HEK293 (cell line): ENCODE measurements at regions not wholly inside any gene's neighbourhood (a gene's known extent, or its start where the extent isn't known, plus 50 kb on each side); places are given as distances from the start of the nearest gene placed in this dataset.
A peak's percentile ranks its signal among the peaks of the same experiment; 100 is the strongest.

Source experiments
- CTCF ChIA-PET: fragments of 350-600 bp; formaldehyde crosslinking; extraction: SDS; loops from one replicate; lab custom pipeline; 2021; ENCODE audit warnings: antibody characterized with exemption; lab: Yijun Ruan, JAX
- POLR2A ChIA-PET: fragments of 300-600 bp; formaldehyde crosslinking; extraction: SDS; loops from one replicate; lab custom pipeline; 2020; ENCODE audit warnings: antibody characterized with exemption, inconsistent platforms; lab: Yijun Ruan, JAX
- H3K27ac ChIP-seq: fragments of 200-500 bp; sonication (Bioruptor generic); 2 replicates; pipeline ENCODE4 v1.5.1; 2014; ENCODE audit warnings: low read depth, low read length, control low read depth, inconsistent platforms; ENCODE audit errors: extremely low read depth
- H3K36me3 ChIP-seq, 2 experiments: fragments of 200-500 bp in 1 of 2; sonication (Bioruptor generic) in 1 of 2; 1 replicate in 1 of 2; 2 replicates in 1 of 2; pipeline ENCODE4 v1.5.1; 2014 to 2017; ENCODE audit warnings: inconsistent platforms in 2 of 2, low read length in 2 of 2; ENCODE audit not compliant: control insufficient read depth in 2 of 2, insufficient read depth in 1 of 2
- H3K4me1 ChIP-seq: fragments of 200-500 bp; sonication (Bioruptor generic); 2 replicates; pipeline ENCODE4 v1.5.1; 2014; ENCODE audit warnings: mild to moderate bottlenecking, low read length, inconsistent platforms; ENCODE audit not compliant: control insufficient read depth, insufficient read depth
- H3K4me3 ChIP-seq: 2 replicates; pipeline ENCODE4 v1.5.1; 2011; ENCODE audit warnings: low read depth, mild to moderate bottlenecking, control low read depth, low read length, moderate library complexity
- H3K9me3 ChIP-seq: fragments of 200-500 bp; sonication (Bioruptor generic); 2 replicates; pipeline ENCODE4 v1.5.1; 2014; ENCODE audit warnings: low read depth, low read length, inconsistent platforms; ENCODE audit not compliant: control insufficient read depth, insufficient read depth
- BCL6B ChIP-seq: fragments of 450-650 bp; formaldehyde crosslinking; IDR thresholded peaks from 2 replicates; pipeline ENCODE4 v1.5.1; 2017; ENCODE audit warnings: missing biosample characterization, missing genetic modification characterization
- GLIS2 ChIP-seq: fragments of 450-650 bp; formaldehyde crosslinking; IDR thresholded peaks from 2 replicates; pipeline ENCODE4 v1.5.1; 2016; ENCODE audit warnings: missing biosample characterization, missing genetic modification characterization
- HIC1 ChIP-seq: fragments of 450-650 bp; formaldehyde crosslinking; IDR thresholded peaks from 2 replicates; pipeline ENCODE4 v1.5.1; 2016; ENCODE audit warnings: missing biosample characterization, missing genetic modification characterization
- MZF1 ChIP-seq: fragments of 450-650 bp; formaldehyde crosslinking; IDR thresholded peaks from 2 replicates; pipeline ENCODE4 v1.5.1; 2017; ENCODE audit warnings: missing biosample characterization, missing genetic modification characterization, borderline replicate concordance
- SP7 ChIP-seq: fragments of 450-650 bp; formaldehyde crosslinking; IDR thresholded peaks from 2 replicates; pipeline ENCODE4 v1.5.1; 2016; ENCODE audit warnings: missing biosample characterization, missing genetic modification characterization
- YY2 ChIP-seq: fragments of 450-650 bp; formaldehyde crosslinking; IDR thresholded peaks from 2 replicates; pipeline ENCODE4 v1.5.1; 2016; ENCODE audit warnings: missing biosample characterization, missing genetic modification characterization
- ZBTB44 ChIP-seq: fragments of 450-650 bp; IDR thresholded peaks from 2 replicates; pipeline ENCODE4 v1.5.1; 2018; ENCODE audit warnings: missing biosample characterization, mild to moderate bottlenecking, missing genetic modification characterization
- ZNF10 ChIP-seq: fragments of 450-650 bp; formaldehyde crosslinking; IDR thresholded peaks from 2 replicates; pipeline ENCODE4 v1.5.1; 2017; ENCODE audit warnings: missing biosample characterization, missing genetic modification characterization
- ZNF121 ChIP-seq: fragments of 450-650 bp; formaldehyde crosslinking; IDR thresholded peaks from 2 replicates; pipeline ENCODE4 v1.5.1; 2016; ENCODE audit warnings: missing biosample characterization, missing genetic modification characterization
- ZNF140 ChIP-seq: fragments of 450-650 bp; formaldehyde crosslinking; IDR thresholded peaks from 2 replicates; pipeline ENCODE4 v1.5.1; 2016; ENCODE audit warnings: missing biosample characterization, missing genetic modification characterization
- ZNF146 ChIP-seq: fragments of 450-650 bp; formaldehyde crosslinking; IDR thresholded peaks from 2 replicates; pipeline ENCODE4 v1.5.1; 2016; ENCODE audit warnings: missing biosample characterization, missing genetic modification characterization
- ZNF24 ChIP-seq: fragments of 450-650 bp; formaldehyde crosslinking; IDR thresholded peaks from 2 replicates; pipeline ENCODE4 v1.5.1; 2016; ENCODE audit warnings: missing biosample characterization, missing genetic modification characterization
- ZNF350 ChIP-seq: fragments of 450-650 bp; formaldehyde crosslinking; IDR thresholded peaks from 2 replicates; pipeline ENCODE4 v1.5.0; 2017; ENCODE audit warnings: missing biosample characterization, mild to moderate bottlenecking, missing genetic modification characterization
- ZNF391 ChIP-seq: fragments of 450-650 bp; formaldehyde crosslinking; IDR thresholded peaks from 2 replicates; pipeline ENCODE4 v1.5.1; 2016; ENCODE audit warnings: low read depth, missing biosample characterization, missing genetic modification characterization, borderline replicate concordance
- ZNF394 ChIP-seq: fragments of 450-650 bp; formaldehyde crosslinking; IDR thresholded peaks from 2 replicates; pipeline ENCODE4 v1.5.1; 2016; ENCODE audit warnings: missing biosample characterization, missing genetic modification characterization, mild to moderate bottlenecking, moderate library complexity, borderline replicate concordance
- ZNF514 ChIP-seq: fragments of 450-650 bp; formaldehyde crosslinking; IDR thresholded peaks from 2 replicates; pipeline ENCODE4 v1.5.1; 2016; ENCODE audit warnings: missing biosample characterization, missing genetic modification characterization
- ZNF549 ChIP-seq: fragments of 450-650 bp; IDR thresholded peaks from 2 replicates; pipeline ENCODE4 v1.5.1; 2018; ENCODE audit warnings: missing biosample characterization, missing genetic modification characterization, mild to moderate bottlenecking, inconsistent platforms, moderate library complexity
- ZNF664 ChIP-seq: fragments of 450-650 bp; formaldehyde crosslinking; IDR thresholded peaks from 2 replicates; pipeline ENCODE4 v1.5.1; 2016; ENCODE audit warnings: missing biosample characterization, missing genetic modification characterization
- ZNF76 ChIP-seq: fragments of 450-650 bp; formaldehyde crosslinking; IDR thresholded peaks from 2 replicates; pipeline ENCODE4; 2016; ENCODE audit warnings: low read depth, missing biosample characterization, missing genetic modification characterization, borderline replicate concordance
- ZSCAN16 ChIP-seq: fragments of 450-650 bp; formaldehyde crosslinking; IDR thresholded peaks from 2 replicates; pipeline ENCODE4 v1.5.1; 2016; ENCODE audit warnings: missing biosample characterization, missing genetic modification characterization
- ZSCAN4 ChIP-seq: fragments of 450-650 bp; formaldehyde crosslinking; IDR thresholded peaks from 2 replicates; pipeline ENCODE4 v1.5.1; 2017; ENCODE audit warnings: missing biosample characterization, missing genetic modification characterization
- TF ChIP-seq, protein P1 (sequence below): fragments of 450-650 bp; formaldehyde crosslinking; IDR thresholded peaks from 2 replicates; pipeline ENCODE4 v1.5.1; 2017; ENCODE audit warnings: missing biosample characterization, mild to moderate bottlenecking, missing genetic modification characterization, moderate library complexity

- Histone ChIP-seq H3K4me3 (no peak overlapping the region), H3K4me1 (no peaks in the 10 kb centered on the region), H3K27ac (no peak overlapping the region), H3K36me3 (no peaks in the 10 kb centered on the region), H3K9me3 (no peaks in the 10 kb centered on the region)
- ChIA-PET POLR2A (no interaction called here), CTCF (no interaction called here)
- no peak for TF ChIP-seq ZSCAN16
- TF ChIP-seq ZNF549 (tag by site-specific recombination) = no peak
- no peak for TF ChIP-seq ZNF664 (tag by site-specific recombination)
- TF ChIP-seq ZNF10 (tag by site-specific recombination) = peak; percentile 40; the same call in 1 of the 2 replicates
- 0 out of 2 replicates have a peak, but pooled peaks have one; percentile 23 for TF ChIP-seq ZNF146 (tag by site-specific recombination)
These were observed 156.1 kb upstream of the PSMD7 start for GRCh38 chr16:74140557-74140956.

- Histone ChIP-seq H3K27ac (no peak overlapping the region), H3K36me3 (no peaks in the 10 kb centered on the region), H3K4me1 (no peaks in the 10 kb centered on the region), H3K4me3 (no peak overlapping the region), H3K9me3 (no peaks in the 10 kb centered on the region)
- no peak for TF ChIP-seq YY2 (tag by site-specific recombination)
- TF ChIP-seq SP7 (tag by site-specific recombination) = no peak
- no peak for TF ChIP-seq ZNF76 (tag by site-specific recombination)
- TF ChIP-seq ZNF514 = no peak
- no peak for TF ChIP-seq ZNF394
- TF ChIP-seq HIC1 = no peak
- no peak for TF ChIP-seq ZBTB44 (tag by site-specific recombination)
- TF ChIP-seq ZNF140 = no peak
- TF ChIP-seq ZSCAN4 (tag by site-specific recombination) = no peak
- no peak for TF ChIP-seq ZNF391 (tag by site-specific recombination)
- TF ChIP-seq ZNF121 = no peak
- no peak for TF ChIP-seq MZF1 (tag by site-specific recombination)
- TF ChIP-seq, protein P1, sequence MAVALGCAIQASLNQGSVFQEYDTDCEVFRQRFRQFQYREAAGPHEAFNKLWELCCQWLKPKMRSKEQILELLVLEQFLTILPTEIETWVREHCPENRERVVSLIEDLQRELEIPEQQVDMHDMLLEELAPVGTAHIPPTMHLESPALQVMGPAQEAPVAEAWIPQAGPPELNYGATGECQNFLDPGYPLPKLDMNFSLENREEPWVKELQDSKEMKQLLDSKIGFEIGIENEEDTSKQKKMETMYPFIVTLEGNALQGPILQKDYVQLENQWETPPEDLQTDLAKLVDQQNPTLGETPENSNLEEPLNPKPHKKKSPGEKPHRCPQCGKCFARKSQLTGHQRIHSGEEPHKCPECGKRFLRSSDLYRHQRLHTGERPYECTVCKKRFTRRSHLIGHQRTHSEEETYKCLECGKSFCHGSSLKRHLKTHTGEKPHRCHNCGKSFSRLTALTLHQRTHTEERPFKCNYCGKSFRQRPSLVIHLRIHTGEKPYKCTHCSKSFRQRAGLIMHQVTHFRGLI (tag by site-specific recombination) = no peak
- no peak for TF ChIP-seq ZNF350
- TF ChIP-seq ZNF24 (tag by site-specific recombination) = no peak
- TF ChIP-seq BCL6B (tag by site-specific recombination) = no peak
- no peak for TF ChIP-seq GLIS2 (tag by site-specific recombination)
- ChIA-PET CTCF (no interaction called here), POLR2A (no interaction called here)
These were observed 172.8 kb upstream of the PSMD7 start for GRCh38 chr16:74123826-74124225.
